ENCODE measurements at regions not wholly inside any gene's neighbourhood (a gene's known extent, or its start where the extent isn't known, plus 50 kb on each side); places are given as distances from the start of the nearest gene placed in this dataset.

- TF ChIP-seq EZH2phosphoT487 (IDR thresholded peaks at IDR 0.05; ENCODE audit: borderline replicate concordance, low read depth, low read length), result no peak
- TF ChIP-seq CTCF (conservative IDR thresholded peaks at IDR 0.05; ENCODE audit: low read length), result no peak
Observed at GRCh38 chrX:138923805-138924204, 212.3 kb upstream of the FGF13 start.
